Loucy (cell line): ENCODE measurements at regions not wholly inside any gene's neighbourhood (a gene's known extent, or its start where the extent isn't known, plus 50 kb on each side); places are given as distances from the start of the nearest gene placed in this dataset.

ENCODE experiments used
- H2AFZ ChIP-seq: fragments of 200-600 bp; sonication (generic); 2 replicates; pipeline ENCODE4 v1.6.0; 2016; ENCODE audit warnings: antibody characterized with exemption, mild to moderate bottlenecking, low read length, moderate library complexity
- H3F3A ChIP-seq: fragments of 200-600 bp; 2 replicates; pipeline ENCODE4 v1.6.0; 2016; ENCODE audit warnings: antibody characterized with exemption, low read depth, mild to moderate bottlenecking
- H3K27me3 ChIP-seq: fragments of 200-600 bp; sonication (generic); 2 replicates; pipeline ENCODE4 v1.6.1; 2014; ENCODE audit warnings: low read length, mild to moderate bottlenecking; ENCODE audit not compliant: insufficient read depth, poor library complexity, severe bottlenecking
- H3K36me3 ChIP-seq: fragments of 200-600 bp; sonication (generic); 2 replicates; pipeline ENCODE4 v1.6.1; 2016; ENCODE audit warnings: low read length; ENCODE audit not compliant: insufficient read depth
- H3K4me1 ChIP-seq: fragments of 200-600 bp; sonication (generic); 2 replicates; pipeline ENCODE4 v1.5.1; 2014; ENCODE audit warnings: low read length, mild to moderate bottlenecking; ENCODE audit not compliant: insufficient read depth, poor library complexity, severe bottlenecking
- H3K4me2 ChIP-seq: fragments of 200-600 bp; sonication (generic); 2 replicates; pipeline ENCODE4 v1.6.0; 2014; ENCODE audit warnings: antibody characterized with exemption, low read length, low read depth, mild to moderate bottlenecking; ENCODE audit not compliant: poor library complexity, severe bottlenecking
- H3K4me3 ChIP-seq: fragments of 200-600 bp; sonication (generic); 2 replicates; pipeline ENCODE4 v1.5.1; 2014; ENCODE audit warnings: low read length, mild to moderate bottlenecking, mixed read lengths; ENCODE audit not compliant: poor library complexity, severe bottlenecking
- H3K79me2 ChIP-seq: fragments of 200-600 bp; sonication (generic); 2 replicates; pipeline ENCODE4 v1.6.1; 2014; ENCODE audit warnings: low read length; ENCODE audit not compliant: insufficient read depth
- H3K9ac ChIP-seq: fragments of 200-600 bp; sonication (generic); 2 replicates; pipeline ENCODE4 v1.6.0; 2014; ENCODE audit warnings: mild to moderate bottlenecking, low read depth, low read length, moderate library complexity; ENCODE audit not compliant: poor library complexity, severe bottlenecking
- H3K9me2 ChIP-seq: fragments of 200-600 bp; sonication (generic); replicated peaks from 2 replicates; pipeline ENCODE4 v1.6.1; 2016; ENCODE audit warnings: low read depth, low read length, mixed read lengths
- H3K9me3 ChIP-seq: fragments of 200-600 bp; sonication (generic); 2 replicates; pipeline ENCODE4 v1.6.1; 2014; ENCODE audit warnings: mild to moderate bottlenecking, antibody characterized with exemption, low read length, low read depth; ENCODE audit not compliant: insufficient read depth
- H4K20me1 ChIP-seq: fragments of 200-600 bp; sonication (generic); 2 replicates; pipeline ENCODE4 v1.6.0; 2014; ENCODE audit warnings: antibody characterized with exemption, low read length, mild to moderate bottlenecking; ENCODE audit not compliant: insufficient read depth, poor library complexity, severe bottlenecking
- CTCF ChIP-seq: fragments of 200-600 bp; sonication (generic); conservative IDR thresholded peaks from 2 replicates; pipeline ENCODE4 v1.5.1; 2014; ENCODE audit warnings: mild to moderate bottlenecking, antibody characterized with exemption, low read length
- EZH2phosphoT487 ChIP-seq: fragments of 200-600 bp; IDR thresholded peaks from 2 replicates; pipeline ENCODE4 v1.6.1; 2018; ENCODE audit warnings: antibody characterized with exemption, mild to moderate bottlenecking, moderate library complexity, borderline replicate concordance

GRCh38 chr2:12649602-12650400, 66.9 kb upstream of the TRIB2 start:
- Histone ChIP-seq H3F3A (no peaks in the 10 kb centered on the region), H3K27me3 (no peaks in the 10 kb centered on the region), H3K79me2 (no peaks in the 10 kb centered on the region), H3K4me1 (no peaks in the 10 kb centered on the region), H3K36me3 (no peaks in the 10 kb centered on the region), H3K4me3 (no peak overlapping the region), H3K9me2 (no peaks in the 10 kb centered on the region), H3K9ac (no peak overlapping the region), H3K4me2 (no peak overlapping the region), H4K20me1 (no peaks in the 10 kb centered on the region), H2AFZ (no peak overlapping the region), H3K9me3 (0 out of 2 replicates have a peak, but pooled peaks cover 3% of the 10 kb centered on the region)
- no peak for TF ChIP-seq EZH2phosphoT487
- TF ChIP-seq CTCF, result no peak

- H3K9me3 ChIP-seq, result no peaks in the 10 kb centered on the region
- no peak overlapping the region for H3K4me2 ChIP-seq
- no peaks in the 10 kb centered on the region for H3K9me2 ChIP-seq
- H3K9ac ChIP-seq, result no peak overlapping the region
- H4K20me1 ChIP-seq, result no peaks in the 10 kb centered on the region
- no peak overlapping the region for H2AFZ ChIP-seq
- H3K4me3 ChIP-seq, result no peak overlapping the region
- H3K4me1 ChIP-seq, result no peaks in the 10 kb centered on the region
- H3K27me3 ChIP-seq, result no peaks in the 10 kb centered on the region
- no peaks in the 10 kb centered on the region for H3K36me3 ChIP-seq
- H3F3A ChIP-seq, result no peaks in the 10 kb centered on the region
- no peaks in the 10 kb centered on the region for H3K79me2 ChIP-seq
- TF ChIP-seq CTCF (no peak), EZH2phosphoT487 (no peak)
Observed at GRCh38 chr2:12651641-12652040, 65.1 kb upstream of the TRIB2 start.

GRCh38 chr2:12652723-12653122, 64.0 kb upstream of the TRIB2 start:
- Histone ChIP-seq H3K9me3 (no peaks in the 10 kb centered on the region), H2AFZ (no peak overlapping the region), H3K27me3 (no peaks in the 10 kb centered on the region), H3K9ac (no peak overlapping the region), H3K4me2 (no peak overlapping the region), H3K79me2 (no peaks in the 10 kb centered on the region), H3K36me3 (no peaks in the 10 kb centered on the region), H4K20me1 (no peaks in the 10 kb centered on the region), H3K4me1 (no peaks in the 10 kb centered on the region), H3K4me3 (no peak overlapping the region), H3F3A (no peaks in the 10 kb centered on the region), H3K9me2 (no peaks in the 10 kb centered on the region)
- TF ChIP-seq CTCF, result no peak
- TF ChIP-seq EZH2phosphoT487, result no peak
